CD14-positive monocyte (primary cell): ENCODE measurements at regions not wholly inside any gene's neighbourhood (a gene's known extent, or its start where the extent isn't known, plus 50 kb on each side); places are given as distances from the start of the nearest gene placed in this dataset.
A peak's percentile ranks its signal among the peaks of the same experiment; 100 is the strongest.

Experiments used
- DNase-seq, 3 donors: peaks; one replicate each; pipeline ENCODE4 v3.0.0-alpha.2; 2011 to 2022
- H2AFZ ChIP-seq: 2 replicates; pipeline ENCODE4 v1.6.0; 2012; ENCODE audit warnings: mild to moderate bottlenecking, low read depth, low read length, inconsistent platforms; ENCODE audit not compliant: insufficient read depth, poor library complexity, severe bottlenecking
- H3K27ac ChIP-seq, 2 donors: 1 replicate in 1 of 2; 2 replicates in 1 of 2; pipeline ENCODE4 v1.5.1; 2012 to 2013; ENCODE audit warnings: low read length in 2 of 2, control low read depth in 1 of 2, inconsistent platforms in 1 of 2, low read depth in 1 of 2, mild to moderate bottlenecking in 1 of 2
- H3K27me3 ChIP-seq, 2 donors: one replicate each; pipeline versions ENCODE4 v1.6.0 to v1.6.1; 2011 to 2013; ENCODE audit warnings: low read length in 2 of 2; ENCODE audit not compliant: control insufficient read depth in 2 of 2, insufficient read depth in 2 of 2
- H3K36me3 ChIP-seq, 2 donors: replicated peaks in 1 of 2; 1 replicate in 1 of 2; 2 replicates in 1 of 2; pipeline versions ENCODE4 v1.5.1 to v1.6.1; 2012 to 2013; ENCODE audit warnings: low read length in 2 of 2, control low read depth in 1 of 2, inconsistent platforms in 1 of 2, mild to moderate bottlenecking in 1 of 2; ENCODE audit not compliant: insufficient read depth in 2 of 2, control insufficient read depth in 1 of 2
- H3K4me1 ChIP-seq, 2 donors: 1 replicate in 1 of 2; 2 replicates in 1 of 2; pipeline versions ENCODE4 v1.5.1 to v1.6.1; 2012 to 2013; ENCODE audit warnings: low read length in 2 of 2, control low read depth in 1 of 2, inconsistent platforms in 1 of 2, mild to moderate bottlenecking in 1 of 2, moderate library complexity in 1 of 2; ENCODE audit not compliant: insufficient read depth in 2 of 2, control insufficient read depth in 1 of 2
- H3K4me2 ChIP-seq: replicated peaks from 2 replicates; pipeline ENCODE3; 2012; ENCODE audit warnings: low read length, moderate library complexity, mild to moderate bottlenecking; ENCODE audit not compliant: poor library complexity, severe bottlenecking; ENCODE audit errors: extremely low read depth
- H3K4me3 ChIP-seq, 3 experiments: fragments of 200-600 bp in 1 of 3; sonication (generic) in 1 of 3; replicated peaks in 1 of 3; 1 replicate in 2 of 3; 2 replicates in 1 of 3; pipeline ENCODE4 v1.5.1; 2011 to 2013; ENCODE audit warnings: low read length in 3 of 3, mild to moderate bottlenecking in 3 of 3, control low read depth in 2 of 3, low read depth in 2 of 3, inconsistent platforms in 1 of 3, moderate library complexity in 1 of 3
- H3K79me2 ChIP-seq: 2 replicates; pipeline ENCODE4 v1.6.0; 2012; ENCODE audit warnings: mild to moderate bottlenecking, control low read depth, inconsistent platforms, low read length, moderate library complexity; ENCODE audit not compliant: insufficient read depth
- H3K9ac ChIP-seq: 2 replicates; pipeline ENCODE4 v1.6.0; 2017; ENCODE audit warnings: low read length, mild to moderate bottlenecking; ENCODE audit not compliant: insufficient read depth, poor library complexity, severe bottlenecking
- H3K9me3 ChIP-seq, 2 donors: replicated peaks in 1 of 2; 1 replicate in 1 of 2; 2 replicates in 1 of 2; pipeline versions ENCODE4 v1.5.1 to v1.6.1; 2012 to 2013; ENCODE audit warnings: low read length in 2 of 2, control low read depth in 1 of 2; ENCODE audit not compliant: control insufficient read depth in 1 of 2, insufficient read depth in 1 of 2
- H4K20me1 ChIP-seq: 2 replicates; pipeline ENCODE4 v1.6.0; 2012; ENCODE audit warnings: mild to moderate bottlenecking, low read length, control low read depth, moderate library complexity; ENCODE audit not compliant: insufficient read depth
- H3K27ac Mint-ChIP-seq, 7 donors: one replicate each; pipeline ENCODE4 v1.8.0; 2020; ENCODE audit warnings: mild to moderate bottlenecking in 7 of 7, mixed read lengths in 7 of 7, moderate library complexity in 6 of 7, inconsistent platforms in 2 of 7
- H3K27me3 Mint-ChIP-seq, 3 donors: one replicate each; pipeline ENCODE4 v1.8.0; 2021 to 2022; ENCODE audit warnings: low read depth in 3 of 3, mild to moderate bottlenecking in 3 of 3, mixed read lengths in 3 of 3, moderate library complexity in 3 of 3, inconsistent platforms in 1 of 3
- H3K36me3 Mint-ChIP-seq, 2 donors: one replicate each; pipeline ENCODE4 v1.8.0; 2020; ENCODE audit warnings: mixed read lengths in 2 of 2, inconsistent platforms in 1 of 2, mild to moderate bottlenecking in 1 of 2
- H3K4me1 Mint-ChIP-seq: one replicate; pipeline ENCODE4 v1.8.0; 2020; ENCODE audit warnings: mild to moderate bottlenecking, mixed read lengths
- H3K4me3 Mint-ChIP-seq, 2 donors: one replicate each; pipeline ENCODE4 v1.8.0; 2020; ENCODE audit warnings: mild to moderate bottlenecking in 2 of 2, mixed read lengths in 2 of 2, moderate library complexity in 1 of 2
- H3K9me3 Mint-ChIP-seq, 7 donors: one replicate each; pipeline ENCODE4 v1.8.0; 2020 to 2022; ENCODE audit warnings: mixed read lengths in 7 of 7, mild to moderate bottlenecking in 6 of 7, moderate library complexity in 6 of 7, inconsistent platforms in 2 of 7
- WGBS: methylation state at CpG from one replicate; pipeline ENCODE4 v1.1.5; 2013; ENCODE audit warnings: missing lambda C conversion rate; ENCODE audit not compliant: insufficient coverage; 5-methylcytosine and 5-hydroxymethylcytosine counted together
- intact Hi-C, 2 donors: fragments of 100-400 bp; cut with micrococcal nuclease; formaldehyde crosslinking; loops; one replicate each; pipeline versions ENCODE4 v1.15.0 to v1.15.1; 2023
- TF ChIP-seq, protein P1 (sequence below): fragments of 200-600 bp; IDR thresholded peaks from one replicate; pipeline ENCODE4 v1.8.0; 2022; ENCODE audit warnings: antibody characterized with exemption, mild to moderate bottlenecking

DNA sequence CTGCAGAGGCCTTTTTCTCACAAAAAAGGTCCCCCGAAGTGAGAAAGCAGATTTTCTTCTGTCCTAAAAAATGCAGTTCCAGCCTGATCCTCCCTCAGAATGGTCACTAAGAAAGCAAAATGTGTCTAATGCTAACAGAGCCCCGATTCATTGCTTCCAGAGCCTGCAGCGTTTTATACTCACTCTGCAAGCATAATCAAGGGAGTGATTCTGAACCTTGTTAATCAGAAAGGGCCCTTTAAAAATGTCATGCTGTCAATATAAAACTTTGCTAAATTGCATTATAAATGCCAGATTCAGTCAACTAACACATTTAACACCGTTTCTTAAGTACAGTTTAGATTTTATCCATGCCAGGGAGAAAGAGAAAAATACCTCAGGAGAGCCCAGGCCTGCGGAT lies 202.8 kb downstream of the CD83 start:
- no peak overlapping the region for H2AFZ ChIP-seq
- H3K27ac Mint-ChIP-seq: no peak overlapping the region
- no peaks in the 10 kb centered on the region for H3K9me3 ChIP-seq
- H3K27me3 Mint-ChIP-seq: peaks cover 0 to 2% (median 0%) of the 10 kb centered on the region in 3 donors
- peaks cover 0 to under 1% (median 0%) of the 10 kb centered on the region in 7 donors for H3K9me3 Mint-ChIP-seq
- H3K36me3 ChIP-seq: no peaks in the 10 kb centered on the region
- no peak overlapping the region for H3K4me3 ChIP-seq
- no peaks in the 10 kb centered on the region for H3K36me3 Mint-ChIP-seq
- H3K27ac ChIP-seq: no peak overlapping the region
- TF ChIP-seq, protein P1, sequence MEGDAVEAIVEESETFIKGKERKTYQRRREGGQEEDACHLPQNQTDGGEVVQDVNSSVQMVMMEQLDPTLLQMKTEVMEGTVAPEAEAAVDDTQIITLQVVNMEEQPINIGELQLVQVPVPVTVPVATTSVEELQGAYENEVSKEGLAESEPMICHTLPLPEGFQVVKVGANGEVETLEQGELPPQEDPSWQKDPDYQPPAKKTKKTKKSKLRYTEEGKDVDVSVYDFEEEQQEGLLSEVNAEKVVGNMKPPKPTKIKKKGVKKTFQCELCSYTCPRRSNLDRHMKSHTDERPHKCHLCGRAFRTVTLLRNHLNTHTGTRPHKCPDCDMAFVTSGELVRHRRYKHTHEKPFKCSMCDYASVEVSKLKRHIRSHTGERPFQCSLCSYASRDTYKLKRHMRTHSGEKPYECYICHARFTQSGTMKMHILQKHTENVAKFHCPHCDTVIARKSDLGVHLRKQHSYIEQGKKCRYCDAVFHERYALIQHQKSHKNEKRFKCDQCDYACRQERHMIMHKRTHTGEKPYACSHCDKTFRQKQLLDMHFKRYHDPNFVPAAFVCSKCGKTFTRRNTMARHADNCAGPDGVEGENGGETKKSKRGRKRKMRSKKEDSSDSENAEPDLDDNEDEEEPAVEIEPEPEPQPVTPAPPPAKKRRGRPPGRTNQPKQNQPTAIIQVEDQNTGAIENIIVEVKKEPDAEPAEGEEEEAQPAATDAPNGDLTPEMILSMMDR: no peak
- no peak overlapping the region for H3K4me3 Mint-ChIP-seq
- DNase-seq: no peak
- H4K20me1 ChIP-seq: no peaks in the 10 kb centered on the region
- H3K4me2 ChIP-seq: no peak overlapping the region
- 87% methylated on average over 3 of the region's 5 CpGs for WGBS
- H3K4me1 Mint-ChIP-seq: peaks cover 11% of the 10 kb centered on the region
- H3K9ac ChIP-seq: no peak overlapping the region
- intact Hi-C loops: no loop called here
- no peaks in the 10 kb centered on the region for H3K27me3 ChIP-seq
- H3K79me2 ChIP-seq: no peaks in the 10 kb centered on the region
- H3K4me1 ChIP-seq: no peaks in the 10 kb centered on the region

DNA sequence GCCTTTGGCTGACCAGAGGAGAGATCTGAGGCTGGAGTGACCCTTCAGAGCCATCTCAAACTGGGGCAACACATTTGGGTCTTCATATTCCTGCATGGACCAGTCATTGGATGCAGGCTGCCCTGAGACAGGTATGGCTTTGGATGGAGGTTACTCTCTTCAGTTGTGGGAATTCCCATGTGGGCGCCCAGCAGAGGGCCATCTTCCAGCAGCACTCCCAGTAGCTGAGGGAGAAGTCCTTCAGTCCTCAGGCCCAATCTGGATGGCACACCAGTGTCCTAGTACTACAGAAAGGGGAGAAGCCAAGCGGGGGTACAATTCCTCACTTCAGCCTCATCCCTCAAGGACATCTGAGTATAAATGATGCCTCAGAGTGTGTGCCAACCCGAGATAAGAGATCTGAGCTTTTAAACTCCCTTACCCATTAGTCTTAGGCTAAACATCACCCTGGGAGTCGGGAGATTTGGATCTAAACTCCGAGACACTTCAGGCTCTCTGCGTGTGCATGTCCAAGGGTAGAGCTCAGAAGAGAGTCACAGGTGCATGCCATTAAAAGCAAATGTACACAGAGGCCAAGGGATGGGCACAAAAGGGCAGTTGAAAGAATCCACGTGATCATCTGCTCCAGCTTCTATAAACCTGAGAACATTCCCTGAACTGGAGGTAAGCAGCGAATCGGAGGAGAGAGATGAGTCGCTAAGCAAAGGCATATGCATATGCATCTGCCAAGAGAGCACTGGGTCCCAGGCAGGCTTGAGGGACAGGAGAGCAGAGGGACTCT lies 204.6 kb downstream of the CD83 start:
- DNase-seq: no peak
- Mint-ChIP-seq H3K9me3 (no peaks in the 10 kb centered on the region), H3K27ac (peak overlapping the region in 3 of 7 donors; percentile 28 to 53 (median 36)), H3K36me3 (no peaks in the 10 kb centered on the region), H3K27me3 (peaks cover 0 to 2% (median 0%) of the 10 kb centered on the region in 3 donors), H3K4me3 (no peak overlapping the region), H3K4me1 (peaks cover 10% of the 10 kb centered on the region)
- 98% methylated on average over 9 of the region's 10 CpGs for WGBS
- TF ChIP-seq, protein P1: no peak
- Histone ChIP-seq H3K4me3 (no peak overlapping the region), H3K36me3 (no peaks in the 10 kb centered on the region), H3K4me1 (no peaks in the 10 kb centered on the region), H3K4me2 (no peak overlapping the region), H4K20me1 (no peaks in the 10 kb centered on the region), H3K27me3 (no peaks in the 10 kb centered on the region), H3K79me2 (no peaks in the 10 kb centered on the region), H2AFZ (no peak overlapping the region), H3K27ac (no peak overlapping the region), H3K9me3 (no peaks in the 10 kb centered on the region), H3K9ac (no peak overlapping the region)
- intact Hi-C loops: no loop called here
